Hematopoietic multipotent progenitor cell treated with erythropoietin and hydrocortisone succinate and interleukin-3 and kit ligand, for 6 days (in vitro differentiated cells): ENCODE measurements at regions not wholly inside any gene's neighbourhood (a gene's known extent, or its start where the extent isn't known, plus 50 kb on each side); places are given as distances from the start of the nearest gene placed in this dataset.
"Not testable (repeated sequence)": the region's sequence is repeated elsewhere in the genome, so short reads cannot be mapped to it uniquely, and the experiment has no call there.

ENCODE experiments used
- DNase-seq: peaks from one replicate; pipeline ENCODE4 v3.0.0-alpha.2; 2015

- DNase-seq: no peak
These were observed 329.2 kb downstream of the TMEM167A start for GRCh38 chr5:82747986-82748385.

GRCh38 chr5:82745016-82745415 lies 332.2 kb downstream of the TMEM167A start:
- no peak for DNase-seq

- DNase-seq: no peak
These were observed 338.4 kb downstream of the TMEM167A start for GRCh38 chr5:82738681-82739269.

GRCh38 chr5:82735160-82735789 lies 341.9 kb downstream of the TMEM167A start:
- peak; percentile 14 for DNase-seq

GRCh38 chr5:82734347-82734746 lies 342.8 kb downstream of the TMEM167A start:
- DNase-seq: no peak

GRCh38 chr5:82730913-82731312 lies 346.3 kb downstream of the TMEM167A start:
- DNase-seq: no peak

- no peak for DNase-seq
These were observed 348.1 kb downstream of the TMEM167A start for GRCh38 chr5:82728926-82729702.

GRCh38 chr5:82723168-82723567 lies 354.0 kb downstream of the TMEM167A start:
- no peak for DNase-seq

GRCh38 chr5:82721087-82721410 lies 356.1 kb downstream of the TMEM167A start:
- no peak for DNase-seq

GRCh38 chr5:82720213-82721086 lies 356.7 kb downstream of the TMEM167A start:
- no peak for DNase-seq

- peak; percentile 8 for DNase-seq
These were observed 357.8 kb downstream of the TMEM167A start for GRCh38 chr5:82719368-82719767.

GRCh38 chr5:82717738-82718137 lies 359.5 kb downstream of the TMEM167A start:
- DNase-seq: no peak

GRCh38 chr5:82714732-82715131 lies 362.5 kb downstream of the TMEM167A start:
- DNase-seq: not testable (repeated sequence)

GRCh38 chr5:82713811-82714210 lies 363.4 kb downstream of the TMEM167A start:
- DNase-seq: no peak

GRCh38 chr5:82707741-82708140 lies 369.5 kb downstream of the TMEM167A start:
- DNase-seq: no peak

GRCh38 chr5:82704381-82704780 lies 372.8 kb downstream of the TMEM167A start:
- DNase-seq: no peak

GRCh38 chr5:82702046-82702445 lies 375.1 kb downstream of the TMEM167A start:
- DNase-seq: no peak

GRCh38 chr5:82699737-82700136 lies 377.5 kb downstream of the TMEM167A start:
- no peak for DNase-seq

GRCh38 chr5:82698026-82698425 lies 379.2 kb downstream of the TMEM167A start:
- DNase-seq: no peak

- no peak for DNase-seq
These were observed 382.4 kb downstream of the TMEM167A start for GRCh38 chr5:82694711-82695285.

GRCh38 chr5:82692826-82693225 lies 384.4 kb downstream of the TMEM167A start:
- no peak for DNase-seq

GRCh38 chr5:82684659-82685058 lies 392.5 kb downstream of the TMEM167A start:
- DNase-seq: no peak

GRCh38 chr5:82684165-82684564 lies 393.0 kb downstream of the TMEM167A start:
- DNase-seq: no peak
